Neuronal stem cell (in vitro differentiated cells): ENCODE measurements at regions not wholly inside any gene's neighbourhood (a gene's known extent, or its start where the extent isn't known, plus 50 kb on each side); places are given as distances from the start of the nearest gene placed in this dataset.
"Not testable (repeated sequence)": the region's sequence is repeated elsewhere in the genome, so short reads cannot be mapped to it uniquely, and the experiment has no call there.

Experiments
- DNase-seq: peaks from one replicate; pipeline ENCODE4 v3.0.0-alpha.2; 2013; ENCODE audit warnings: low spot score
- H2AFZ ChIP-seq: one replicate; pipeline ENCODE4 v1.6.1; 2013; ENCODE audit warnings: mild to moderate bottlenecking, low read length, inconsistent platforms
- H2AK5ac ChIP-seq: 2 replicates; pipeline ENCODE4 v1.6.1; 2013; ENCODE audit warnings: low read depth, mild to moderate bottlenecking, inconsistent platforms, low read length, moderate library complexity, mixed read lengths
- H2BK120ac ChIP-seq: 2 replicates; pipeline ENCODE4 v1.6.1; 2013; ENCODE audit warnings: low read depth, mild to moderate bottlenecking, inconsistent platforms, low read length, moderate library complexity, mixed read lengths
- H2BK12ac ChIP-seq: one replicate; pipeline ENCODE4 v1.6.1; 2013; ENCODE audit warnings: low read length, inconsistent platforms
- H2BK15ac ChIP-seq: 2 replicates; pipeline ENCODE4 v1.6.1; 2013; ENCODE audit warnings: mild to moderate bottlenecking, low read length, inconsistent platforms, mixed read lengths
- H2BK5ac ChIP-seq: one replicate; pipeline ENCODE4 v1.6.1; 2013; ENCODE audit warnings: inconsistent platforms, mild to moderate bottlenecking, low read length, moderate library complexity
- H3K14ac ChIP-seq: one replicate; pipeline ENCODE4 v1.6.1; 2013; ENCODE audit warnings: low read length, inconsistent platforms
- H3K18ac ChIP-seq: 2 replicates; pipeline ENCODE4 v1.6.1; 2013; ENCODE audit warnings: low read length, inconsistent platforms
- H3K23ac ChIP-seq: 2 replicates; pipeline ENCODE4 v1.6.1; 2013; ENCODE audit warnings: low read depth, mild to moderate bottlenecking, mixed read lengths, low read length, inconsistent platforms; ENCODE audit not compliant: poor library complexity
- H3K27ac ChIP-seq: replicated peaks from 3 replicates; pipeline ENCODE4 v1.5.1; 2013; ENCODE audit warnings: low read length, inconsistent platforms
- H3K27me3 ChIP-seq, 3 experiments: 2 replicates each; pipeline ENCODE4 v1.6.1; 2013; ENCODE audit warnings: low read length in 3 of 3, mild to moderate bottlenecking in 2 of 3, inconsistent platforms in 1 of 3, low read depth in 1 of 3, mixed read lengths in 1 of 3, moderate library complexity in 1 of 3; ENCODE audit not compliant: control insufficient read depth in 3 of 3, insufficient read depth in 3 of 3
- H3K36me3 ChIP-seq, 2 donors: replicated peaks in 1 of 2; 2 replicates each; pipeline ENCODE4 v1.6.1; 2013; ENCODE audit warnings: low read length in 2 of 2; ENCODE audit not compliant: control insufficient read depth in 2 of 2, insufficient read depth in 2 of 2
- H3K4ac ChIP-seq: 2 replicates; pipeline ENCODE4 v1.6.1; 2013; ENCODE audit warnings: inconsistent platforms, mild to moderate bottlenecking, low read length, moderate library complexity
- H3K4me1 ChIP-seq, 2 donors: 1 replicate in 1 of 2; 2 replicates in 1 of 2; pipeline ENCODE4 v1.6.1; 2013; ENCODE audit warnings: low read length in 2 of 2, low read depth in 1 of 2; ENCODE audit not compliant: control insufficient read depth in 2 of 2, insufficient read depth in 1 of 2
- H3K4me2 ChIP-seq: one replicate; pipeline ENCODE4 v1.6.1; 2013; ENCODE audit warnings: mild to moderate bottlenecking, low read length, inconsistent platforms; ENCODE audit not compliant: insufficient read depth, poor library complexity, severe bottlenecking
- H3K4me3 ChIP-seq, 2 donors: 2 replicates each; pipeline ENCODE4 v1.5.1; 2013; ENCODE audit warnings: low read length in 2 of 2, mild to moderate bottlenecking in 2 of 2, inconsistent platforms in 1 of 2, moderate library complexity in 1 of 2
- H3K79me1 ChIP-seq: one replicate; pipeline ENCODE4 v1.6.1; 2013; ENCODE audit warnings: low read depth, mild to moderate bottlenecking, inconsistent platforms, low read length, moderate library complexity
- H3K9ac ChIP-seq: one replicate; pipeline ENCODE4 v1.6.1; 2013; ENCODE audit warnings: mild to moderate bottlenecking, low read depth, low read length, inconsistent platforms; ENCODE audit not compliant: poor library complexity
- H3K9me3 ChIP-seq, 2 donors: replicated peaks in 1 of 2; 2 replicates each; pipeline versions ENCODE3 to v1.6.1; 2013; ENCODE audit warnings: low read length in 2 of 2, mild to moderate bottlenecking in 2 of 2, inconsistent platforms in 1 of 2, low read depth in 1 of 2, mixed read lengths in 1 of 2, moderate library complexity in 1 of 2; ENCODE audit not compliant: control insufficient read depth in 2 of 2, insufficient read depth in 1 of 2
- H4K8ac ChIP-seq: one replicate; pipeline ENCODE4 v1.6.1; 2013; ENCODE audit warnings: low read depth, mild to moderate bottlenecking, inconsistent platforms, low read length, moderate library complexity
- H4K91ac ChIP-seq: one replicate; pipeline ENCODE4 v1.6.1; 2013; ENCODE audit warnings: low read length, low read depth, mild to moderate bottlenecking, inconsistent platforms; ENCODE audit not compliant: poor library complexity
- WGBS, 2 donors: extraction: QIAGEN DNeasy Blood & Tissue Kit; methylation state at CpG; one replicate each; pipeline ENCODE4 v1.1.7; 2013; ENCODE audit warnings: missing lambda C conversion rate in 2 of 2, mixed read lengths in 1 of 2; ENCODE audit not compliant: insufficient read length in 2 of 2, insufficient replicate concordance in 1 of 2; ENCODE audit errors: extremely low coverage in 2 of 2; 5-methylcytosine and 5-hydroxymethylcytosine counted together

GRCh38 chr16:22589757-22590156 lies 79.1 kb downstream of the NPIPB5 start:
- not testable (repeated sequence) for H3K27ac ChIP-seq, H2AFZ ChIP-seq, H3K27me3 ChIP-seq, H3K79me1 ChIP-seq, H3K4me3 ChIP-seq, H3K36me3 ChIP-seq, H3K9ac ChIP-seq, H3K4ac ChIP-seq, H4K8ac ChIP-seq, H2BK15ac ChIP-seq, H2BK12ac ChIP-seq, H2BK120ac ChIP-seq, H3K4me2 ChIP-seq, H3K4me1 ChIP-seq, H2BK5ac ChIP-seq, H3K23ac ChIP-seq, H3K9me3 ChIP-seq, DNase-seq, H3K18ac ChIP-seq, H4K91ac ChIP-seq, H2AK5ac ChIP-seq, H3K14ac ChIP-seq
- no CpG with 5 or more reads among the region's 4 CpGs for WGBS, 2 donors

- H3K4me3 ChIP-seq, H3K36me3 ChIP-seq, H3K14ac ChIP-seq, H2AFZ ChIP-seq, H3K4ac ChIP-seq, H4K8ac ChIP-seq, H3K9ac ChIP-seq, H3K4me2 ChIP-seq, H2BK120ac ChIP-seq, H3K27ac ChIP-seq, H3K27me3 ChIP-seq, H4K91ac ChIP-seq, H2BK12ac ChIP-seq, H2BK5ac ChIP-seq, H3K79me1 ChIP-seq, H3K9me3 ChIP-seq, H2AK5ac ChIP-seq, DNase-seq, H3K4me1 ChIP-seq, H2BK15ac ChIP-seq, H3K18ac ChIP-seq, H3K23ac ChIP-seq: not testable (repeated sequence)
- no CpG with 5 or more reads among the region's 8 CpGs for WGBS, 2 donors
These were observed 85.9 kb downstream of the NPIPB5 start for GRCh38 chr16:22596445-22597045.

- not testable (repeated sequence) for H2BK15ac ChIP-seq, H3K4me1 ChIP-seq, H3K36me3 ChIP-seq, H4K91ac ChIP-seq, H2BK5ac ChIP-seq, H3K79me1 ChIP-seq, H3K27me3 ChIP-seq, H3K4ac ChIP-seq, H3K9me3 ChIP-seq, DNase-seq, H2AK5ac ChIP-seq, H3K4me2 ChIP-seq, H4K8ac ChIP-seq, H2BK120ac ChIP-seq, H3K4me3 ChIP-seq, H3K18ac ChIP-seq, H2AFZ ChIP-seq, H3K9ac ChIP-seq, H3K14ac ChIP-seq, H3K27ac ChIP-seq, H2BK12ac ChIP-seq, H3K23ac ChIP-seq
- no CpG with 5 or more reads among the region's 11 CpGs for WGBS, 2 donors
These were observed 93.1 kb downstream of the NPIPB5 start for GRCh38 chr16:22603744-22604143.

GRCh38 chr16:22606619-22607018 lies 95.9 kb downstream of the NPIPB5 start:
- not testable (repeated sequence) for H4K8ac ChIP-seq, H2BK120ac ChIP-seq, H3K4me2 ChIP-seq, H2AFZ ChIP-seq, H4K91ac ChIP-seq, H2BK5ac ChIP-seq, H3K27ac ChIP-seq, H3K4ac ChIP-seq, H3K23ac ChIP-seq, H3K4me3 ChIP-seq, H3K36me3 ChIP-seq, H2BK15ac ChIP-seq, H3K9ac ChIP-seq, H2AK5ac ChIP-seq, H3K9me3 ChIP-seq, H3K18ac ChIP-seq, H3K14ac ChIP-seq, H3K79me1 ChIP-seq, H2BK12ac ChIP-seq, H3K27me3 ChIP-seq, H3K4me1 ChIP-seq, DNase-seq
